OCI-LY1 (cell line): ENCODE measurements at regions not wholly inside any gene's neighbourhood (a gene's known extent, or its start where the extent isn't known, plus 50 kb on each side); places are given as distances from the start of the nearest gene placed in this dataset.

ENCODE experiments used
- H2AFZ ChIP-seq: fragments of 200-600 bp; sonication (generic), shearing (Covaris generic); 2 replicates; pipeline ENCODE4 v1.6.0; 2014; ENCODE audit warnings: antibody characterized with exemption, mild to moderate bottlenecking, low read length
- H3F3A ChIP-seq: fragments of 200-600 bp; sonication (generic), shearing (Covaris generic); 2 replicates; pipeline ENCODE4 v1.6.0; 2014; ENCODE audit warnings: mild to moderate bottlenecking, antibody characterized with exemption, low read length, moderate library complexity; ENCODE audit not compliant: insufficient read depth
- H3K27ac ChIP-seq: fragments of 200-600 bp; sonication (generic); 2 replicates; pipeline ENCODE4 v1.5.1; 2014; ENCODE audit warnings: low read length, mixed run types, mild to moderate bottlenecking, low read depth; ENCODE audit not compliant: poor library complexity, severe bottlenecking
- H3K27me3 ChIP-seq: fragments of 200-600 bp; sonication (generic); 2 replicates; pipeline ENCODE4 v1.6.0; 2014; ENCODE audit warnings: antibody characterized with exemption, mild to moderate bottlenecking, low read length, moderate library complexity; ENCODE audit not compliant: insufficient read depth
- H3K36me3 ChIP-seq: fragments of 200-600 bp; sonication (generic); 2 replicates; pipeline ENCODE4 v1.6.1; 2014; ENCODE audit warnings: mild to moderate bottlenecking, antibody characterized with exemption, low read length, moderate library complexity, mixed read lengths; ENCODE audit not compliant: insufficient read depth
- H3K4me1 ChIP-seq: fragments of 200-600 bp; sonication (generic); 2 replicates; pipeline ENCODE4 v1.5.1; 2014; ENCODE audit warnings: mild to moderate bottlenecking, low read length, moderate library complexity; ENCODE audit not compliant: insufficient read depth, severe bottlenecking
- H3K4me2 ChIP-seq: fragments of 200-600 bp; sonication (generic), shearing (Covaris generic); 2 replicates; pipeline ENCODE4 v1.6.1; 2014; ENCODE audit warnings: low read length
- H3K4me3 ChIP-seq: fragments of 200-600 bp; sonication (generic); 2 replicates; pipeline ENCODE4 v1.5.1; 2014; ENCODE audit warnings: low read length, low read depth, mild to moderate bottlenecking, mixed read lengths; ENCODE audit not compliant: poor library complexity, severe bottlenecking
- H3K79me2 ChIP-seq: fragments of 200-600 bp; shearing (Covaris generic); 2 replicates; pipeline ENCODE4 v1.6.1; 2016; ENCODE audit warnings: mixed run types, low read length, mixed read lengths; ENCODE audit not compliant: insufficient read depth
- H3K9ac ChIP-seq: fragments of 200-600 bp; sonication (generic), shearing (Covaris generic); 2 replicates; pipeline ENCODE4 v1.6.1; 2014; ENCODE audit warnings: mild to moderate bottlenecking, low read length, mixed read lengths
- H3K9me2 ChIP-seq: fragments of 200-600 bp; sonication (generic), shearing (Covaris generic); 2 replicates; pipeline ENCODE4 v1.6.1; 2014; ENCODE audit warnings: low read depth, mild to moderate bottlenecking, low read length, mixed read lengths
- H3K9me3 ChIP-seq: fragments of 200-600 bp; shearing (Covaris generic); 2 replicates; pipeline ENCODE4 v1.6.1; 2014; ENCODE audit warnings: low read length, mixed read lengths
- H4K20me1 ChIP-seq: fragments of 200-600 bp; sonication (generic), shearing (Covaris generic); 2 replicates; pipeline ENCODE4 v1.6.0; 2016; ENCODE audit warnings: mild to moderate bottlenecking, low read length; ENCODE audit not compliant: insufficient read depth
- CTCF ChIP-seq: fragments of 200-600 bp; sonication (generic), shearing (Covaris generic); IDR thresholded peaks from 2 replicates; pipeline ENCODE4 v1.5.1; 2017; ENCODE audit warnings: mild to moderate bottlenecking, antibody characterized with exemption, low read length, moderate library complexity, mixed read lengths
- EZH2 ChIP-seq: fragments of 200-600 bp; sonication (generic), shearing (Covaris generic); IDR thresholded peaks from 2 replicates; pipeline ENCODE4 v1.8.0; 2017; ENCODE audit warnings: borderline replicate concordance, mixed run types, mild to moderate bottlenecking, antibody characterized with exemption, low read length, moderate library complexity, mixed read lengths

GRCh38 chr3:110814170-110815007 lies 257.2 kb upstream of the NECTIN3 start:
- Histone ChIP-seq H4K20me1 (no peaks in the 10 kb centered on the region), H3K9me3 (no peaks in the 10 kb centered on the region), H3K27me3 (no peaks in the 10 kb centered on the region), H2AFZ (no peak overlapping the region), H3K9ac (no peak overlapping the region), H3F3A (no peaks in the 10 kb centered on the region), H3K9me2 (no peaks in the 10 kb centered on the region), H3K79me2 (no peaks in the 10 kb centered on the region), H3K36me3 (no peaks in the 10 kb centered on the region), H3K4me1 (no peaks in the 10 kb centered on the region), H3K4me3 (no peak overlapping the region), H3K27ac (no peak overlapping the region), H3K4me2 (no peak overlapping the region)
- TF ChIP-seq EZH2 (no peak), CTCF (no peak)

- Histone ChIP-seq H4K20me1 (no peaks in the 10 kb centered on the region), H3K27me3 (no peaks in the 10 kb centered on the region), H3K79me2 (no peaks in the 10 kb centered on the region), H3K4me1 (no peaks in the 10 kb centered on the region), H3K27ac (no peak overlapping the region), H3K9me2 (no peaks in the 10 kb centered on the region), H3K4me2 (no peak overlapping the region), H3K9ac (no peak overlapping the region), H3K36me3 (no peaks in the 10 kb centered on the region), H3K9me3 (no peaks in the 10 kb centered on the region), H3F3A (no peaks in the 10 kb centered on the region), H3K4me3 (no peak overlapping the region), H2AFZ (no peak overlapping the region)
- TF ChIP-seq CTCF (no peak), EZH2 (no peak)
Observed at GRCh38 chr3:110815008-110815583, 256.5 kb upstream of the NECTIN3 start.

DNA sequence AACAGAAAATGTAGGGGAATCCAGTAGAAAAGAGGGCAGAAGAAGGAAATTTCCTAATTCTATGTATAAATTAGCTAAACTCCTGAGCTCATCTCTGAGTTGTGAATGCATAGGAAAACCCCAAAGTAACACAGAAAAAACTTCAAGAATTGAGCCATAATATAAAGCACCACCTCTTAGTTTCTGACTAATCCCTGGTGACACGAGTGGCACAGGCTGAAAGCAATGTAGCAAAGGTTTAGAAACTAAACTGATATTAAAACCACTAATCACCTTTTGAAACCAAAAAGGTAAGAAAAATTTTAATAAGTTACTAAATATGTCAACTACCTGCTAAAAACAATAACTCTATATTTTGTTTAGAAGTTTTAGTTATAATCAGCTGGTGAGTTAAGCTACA lies 255.6 kb upstream of the NECTIN3 start:
- no peaks in the 10 kb centered on the region for H3F3A ChIP-seq
- no peak overlapping the region for H3K27ac ChIP-seq
- no peak for TF ChIP-seq EZH2
- no peak for TF ChIP-seq CTCF

More for the DNA sequence above, 255.6 kb upstream of the NECTIN3 start:
- Histone ChIP-seq H2AFZ (no peak overlapping the region), H3K9me3 (no peaks in the 10 kb centered on the region), H3K36me3 (no peaks in the 10 kb centered on the region), H3K9me2 (no peaks in the 10 kb centered on the region), H3K9ac (no peak overlapping the region), H3K4me2 (no peak overlapping the region), H4K20me1 (no peaks in the 10 kb centered on the region), H3K27me3 (no peaks in the 10 kb centered on the region), H3K4me3 (no peak overlapping the region), H3K4me1 (no peaks in the 10 kb centered on the region), H3K79me2 (no peaks in the 10 kb centered on the region)
